OCI-LY3 (cell line): ENCODE measurements at regions not wholly inside any gene's neighbourhood (a gene's known extent, or its start where the extent isn't known, plus 50 kb on each side); places are given as distances from the start of the nearest gene placed in this dataset.
A peak's percentile ranks its signal among the peaks of the same experiment; 100 is the strongest.

Source experiments
- H2AFZ ChIP-seq: fragments of 200-600, 300-600 bp; shearing (Covaris generic); 2 replicates; pipeline ENCODE4 v1.6.0; 2014; ENCODE audit warnings: antibody characterized with exemption, low read depth, low read length
- H3K27ac ChIP-seq: fragments of 200-600, 300-600 bp; sonication (generic); 2 replicates; pipeline ENCODE4 v1.5.1; 2014; ENCODE audit warnings: mild to moderate bottlenecking, low read length, moderate library complexity, mixed read lengths
- H3K27me3 ChIP-seq: fragments of 200-600, 300-600 bp; sonication (generic); 2 replicates; pipeline ENCODE4 v1.6.1; 2014; ENCODE audit warnings: low read depth, low read length, mixed read lengths
- H3K36me3 ChIP-seq: fragments of 200-600, 300-600 bp; sonication (generic); replicated peaks from 2 replicates; pipeline ENCODE3; 2014; ENCODE audit warnings: low read depth, low read length, mixed read lengths
- H3K4me1 ChIP-seq: fragments of 300-600, 200-600 bp; sonication (generic); 2 replicates; pipeline ENCODE4 v1.6.1; 2014; ENCODE audit warnings: low read length, mixed read lengths
- H3K4me2 ChIP-seq: fragments of 200-600, 300-600 bp; sonication (generic); 2 replicates; pipeline ENCODE4 v1.6.1; 2014; ENCODE audit warnings: low read length, mixed read lengths
- H3K4me3 ChIP-seq: fragments of 300-600, 200-600 bp; sonication (generic); 2 replicates; pipeline ENCODE4 v1.5.1; 2014; ENCODE audit warnings: antibody characterized with exemption, mild to moderate bottlenecking, low read length, moderate library complexity
- H3K79me2 ChIP-seq: fragments of 300-600, 200-600 bp; shearing (Covaris generic); 2 replicates; pipeline ENCODE4 v1.6.1; 2014; ENCODE audit warnings: mild to moderate bottlenecking, low read length, mixed read lengths
- H3K9ac ChIP-seq: fragments of 300-600, 200-600 bp; shearing (Covaris generic); 2 replicates; pipeline ENCODE4 v1.6.0; 2014; ENCODE audit warnings: mild to moderate bottlenecking, low read length, moderate library complexity
- H3K9me3 ChIP-seq: fragments of 200-600, 300-600 bp; shearing (Covaris generic); 2 replicates; pipeline ENCODE4 v1.6.1; 2014; ENCODE audit warnings: low read length, mixed read lengths; ENCODE audit not compliant: insufficient read depth
- H4K20me1 ChIP-seq: fragments of 200-600, 300-600 bp; sonication (generic); 2 replicates; pipeline ENCODE4 v1.6.1; 2016; ENCODE audit warnings: low read length, mixed read lengths; ENCODE audit not compliant: insufficient read depth
- CTCF ChIP-seq: fragments of 200-600, 300-600 bp; sonication (generic); IDR thresholded peaks from 2 replicates; pipeline ENCODE4 v1.5.1; 2014; ENCODE audit warnings: antibody characterized with exemption, low read length, low read depth
- EZH2phosphoT487 ChIP-seq: fragments of 200-600 bp; shearing (Covaris generic); IDR thresholded peaks from 2 replicates; pipeline ENCODE4 v1.6.1; 2018; ENCODE audit warnings: antibody characterized with exemption, mixed run types, low read depth

GRCh38 chr9:89793124-89793495 lies 188.3 kb downstream of the GADD45G start:
- Histone ChIP-seq H3K79me2 (no peaks in the 10 kb centered on the region), H3K9me3 (no peaks in the 10 kb centered on the region), H3K4me3 (0 out of 2 replicates have a peak overlapping the region, but pooled peaks have one; percentile 26), H3K9ac (peak overlapping the region; percentile 11; the same call in 1 of the 2 replicates), H3K4me1 (peaks cover 33% of the 10 kb centered on the region), H4K20me1 (no peaks in the 10 kb centered on the region), H3K4me2 (peak overlapping the region; percentile 60), H3K36me3 (no peaks in the 10 kb centered on the region), H2AFZ (no peak overlapping the region; the same call in 1 of the 2 replicates), H3K27me3 (no peaks in the 10 kb centered on the region), H3K27ac (peak overlapping the region; percentile 30; the same call in 1 of the 2 replicates)
- no peak for TF ChIP-seq EZH2phosphoT487
- TF ChIP-seq CTCF = no peak

- H3K4me2 ChIP-seq = peak overlapping the region; percentile 60
- H3K79me2 ChIP-seq = no peaks in the 10 kb centered on the region
- no peak overlapping the region for H3K4me3 ChIP-seq
- no peak overlapping the region for H3K9ac ChIP-seq
- peaks cover 32% of the 10 kb centered on the region for H3K4me1 ChIP-seq
- no peaks in the 10 kb centered on the region for H3K36me3 ChIP-seq
- TF ChIP-seq EZH2phosphoT487 (no peak), CTCF (no peak)
- H2AFZ ChIP-seq = no peak overlapping the region
- H3K27ac ChIP-seq = no peak overlapping the region
- no peaks in the 10 kb centered on the region for H3K9me3 ChIP-seq
- H4K20me1 ChIP-seq = no peaks in the 10 kb centered on the region
- H3K27me3 ChIP-seq = no peaks in the 10 kb centered on the region
These were observed 188.7 kb downstream of the GADD45G start for GRCh38 chr9:89793551-89793950.

- Histone ChIP-seq H3K4me2 (no peak overlapping the region), H2AFZ (no peak overlapping the region), H3K79me2 (no peaks in the 10 kb centered on the region), H3K4me1 (peaks cover 28% of the 10 kb centered on the region), H3K36me3 (no peaks in the 10 kb centered on the region), H3K9ac (no peak overlapping the region), H3K27me3 (no peaks in the 10 kb centered on the region), H3K4me3 (no peak overlapping the region), H3K27ac (no peak overlapping the region), H3K9me3 (no peaks in the 10 kb centered on the region), H4K20me1 (no peaks in the 10 kb centered on the region)
- no peak for TF ChIP-seq CTCF
- no peak for TF ChIP-seq EZH2phosphoT487
These were observed 190.1 kb downstream of the GADD45G start for GRCh38 chr9:89794918-89795317.

GRCh38 chr9:89795538-89796195 lies 190.9 kb downstream of the GADD45G start:
- Histone ChIP-seq H3K27ac (no peak overlapping the region), H3K4me2 (no peak overlapping the region), H3K79me2 (no peaks in the 10 kb centered on the region), H4K20me1 (no peaks in the 10 kb centered on the region), H3K9me3 (no peaks in the 10 kb centered on the region), H3K36me3 (no peaks in the 10 kb centered on the region), H3K4me3 (no peak overlapping the region), H3K9ac (no peak overlapping the region), H3K4me1 (peaks cover 28% of the 10 kb centered on the region), H2AFZ (no peak overlapping the region), H3K27me3 (no peaks in the 10 kb centered on the region)
- TF ChIP-seq CTCF (no peak), EZH2phosphoT487 (no peak)
